NCI-H1930 (cell line): ENCODE measurements at regions not wholly inside any gene's neighbourhood (a gene's known extent, or its start where the extent isn't known, plus 50 kb on each side); places are given as distances from the start of the nearest gene placed in this dataset.
"Not testable (repeated sequence)": the region's sequence is repeated elsewhere in the genome, so short reads cannot be mapped to it uniquely, and the experiment has no call there.

Experiments
- DNase-seq, 2 experiments: peaks; one replicate each; lab custom pipeline; 2025; lab: John Stamatoyannopoulos, UW

DNA sequence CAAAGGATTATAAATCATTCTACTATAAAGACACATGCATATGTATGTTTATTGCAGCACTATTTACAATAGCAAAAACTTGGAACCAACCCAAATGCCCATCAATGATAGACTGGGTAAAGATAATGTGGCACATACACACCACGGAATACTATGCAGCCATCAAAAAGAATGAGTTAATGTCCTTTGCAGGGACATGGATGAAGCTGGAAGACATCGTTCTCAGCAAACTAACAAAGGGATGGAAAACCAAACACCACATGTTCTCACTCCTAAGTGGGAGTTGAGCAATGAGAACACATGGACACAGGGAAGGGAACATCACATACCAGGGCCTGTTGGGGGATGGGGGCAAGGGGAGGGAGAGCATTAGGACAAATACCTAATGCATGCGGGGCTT lies 133.2 kb downstream of the ATXN3L start:
- DNase-seq: not testable (repeated sequence)

DNA sequence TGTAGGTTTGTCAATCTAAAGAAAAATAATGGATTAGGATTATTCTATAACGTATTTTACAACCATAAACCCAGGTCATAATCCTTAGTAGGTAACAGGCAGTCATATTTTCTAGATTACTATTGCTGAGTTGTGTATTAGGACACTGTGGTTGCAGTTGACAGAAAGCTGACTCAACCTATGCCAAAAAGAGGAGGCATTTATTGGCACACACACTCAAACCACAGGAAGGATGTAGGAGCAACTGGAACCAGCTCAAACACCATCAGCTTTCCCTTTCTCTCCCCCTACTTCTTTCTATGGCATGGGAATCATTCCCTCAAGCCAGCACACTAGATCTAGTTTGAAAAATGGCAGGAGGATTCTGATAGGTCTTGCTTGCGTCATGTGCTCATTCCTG lies 136.4 kb upstream of the FAM9C start:
- no peak for DNase-seq

DNA sequence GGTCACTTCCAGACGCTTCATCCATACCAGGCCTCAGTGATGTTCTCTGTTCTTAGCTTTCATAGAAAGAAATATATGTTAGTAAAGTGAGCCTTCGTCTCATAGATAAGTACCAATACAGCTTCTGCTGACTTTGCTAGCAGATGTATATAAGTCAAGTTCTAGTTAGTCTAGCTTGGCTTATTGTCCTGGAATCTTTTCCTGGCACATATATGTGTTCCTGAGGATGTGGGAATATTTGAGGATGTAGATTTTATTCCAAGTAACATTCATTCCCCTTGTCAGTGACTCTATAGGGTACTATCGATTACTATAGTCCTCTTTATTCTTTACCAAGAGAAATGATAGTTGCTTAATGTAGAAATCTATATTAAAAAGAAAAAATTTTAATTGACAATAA lies 135.2 kb upstream of the FAM9C start:
- DNase-seq: no peak

DNA sequence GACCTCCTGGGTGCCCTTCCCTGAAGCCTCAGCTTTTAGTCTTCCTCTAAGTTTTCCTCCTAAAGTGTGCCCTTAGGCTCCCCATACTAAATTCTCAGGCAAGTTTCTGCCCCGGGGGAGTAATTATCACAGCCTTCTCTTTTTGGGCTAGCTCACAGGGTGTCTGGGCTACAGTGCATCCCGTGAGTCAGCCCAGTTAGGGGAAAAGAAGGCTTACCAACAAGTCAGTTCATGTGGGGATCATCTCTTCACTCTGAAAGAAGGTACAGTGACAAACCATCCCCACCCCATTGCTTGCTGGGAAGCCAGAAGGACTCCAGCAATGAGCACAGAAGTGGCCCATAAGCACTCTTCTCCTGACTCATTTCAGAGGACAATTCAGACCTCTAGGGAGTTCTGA lies 134.7 kb upstream of the FAM9C start:
- DNase-seq: no peak

DNA sequence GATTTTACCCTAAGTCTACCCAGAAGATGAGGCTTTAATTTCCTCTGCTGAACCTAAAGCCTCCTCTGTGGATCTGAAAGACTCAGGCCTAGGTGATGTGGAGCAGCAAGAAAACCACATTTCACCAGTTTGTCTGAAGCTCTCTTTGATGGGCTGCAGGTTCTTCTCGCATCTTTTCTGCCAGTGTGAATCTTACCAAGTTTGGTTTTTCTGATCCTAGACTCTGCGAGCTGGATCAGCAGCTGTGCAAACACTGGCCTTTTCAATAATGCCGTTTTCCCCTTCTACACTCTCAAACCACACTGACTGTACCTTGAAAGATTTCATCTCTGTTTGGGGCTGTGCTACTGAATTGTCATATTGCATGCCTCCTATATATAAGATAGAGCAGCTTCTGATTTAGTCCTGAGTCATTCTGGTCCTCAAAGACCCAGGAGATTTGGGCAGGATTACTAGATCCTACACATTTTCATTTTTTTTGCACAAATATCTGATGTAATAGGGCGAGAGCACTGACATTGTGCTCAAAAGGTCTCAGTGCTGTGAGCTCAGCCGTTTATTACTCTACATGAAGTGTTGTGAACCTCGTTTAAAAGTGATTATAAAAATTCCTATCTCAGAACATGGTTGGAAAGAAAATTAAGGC lies 133.6 kb upstream of the FAM9C start:
- no peak for DNase-seq

DNA sequence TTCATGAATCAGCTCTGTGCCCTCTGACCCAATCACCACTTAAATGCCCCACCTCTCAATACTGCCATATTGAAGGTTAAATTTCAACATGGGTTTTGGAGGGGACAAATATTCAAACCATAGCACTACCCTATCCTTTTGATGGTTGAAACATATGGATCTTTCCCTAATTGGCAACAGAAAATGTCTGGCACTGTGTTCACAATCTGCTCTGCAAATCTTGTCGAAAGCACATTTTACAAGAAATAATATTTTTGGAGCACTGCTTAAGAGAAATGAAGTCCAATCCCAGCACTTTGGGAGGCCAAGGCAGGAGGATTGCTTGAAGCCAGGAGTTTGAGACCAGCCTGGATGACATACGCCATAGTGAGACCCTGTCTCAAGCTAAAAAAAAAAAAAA lies 130.6 kb upstream of the FAM9C start:
- no peak for DNase-seq

DNA sequence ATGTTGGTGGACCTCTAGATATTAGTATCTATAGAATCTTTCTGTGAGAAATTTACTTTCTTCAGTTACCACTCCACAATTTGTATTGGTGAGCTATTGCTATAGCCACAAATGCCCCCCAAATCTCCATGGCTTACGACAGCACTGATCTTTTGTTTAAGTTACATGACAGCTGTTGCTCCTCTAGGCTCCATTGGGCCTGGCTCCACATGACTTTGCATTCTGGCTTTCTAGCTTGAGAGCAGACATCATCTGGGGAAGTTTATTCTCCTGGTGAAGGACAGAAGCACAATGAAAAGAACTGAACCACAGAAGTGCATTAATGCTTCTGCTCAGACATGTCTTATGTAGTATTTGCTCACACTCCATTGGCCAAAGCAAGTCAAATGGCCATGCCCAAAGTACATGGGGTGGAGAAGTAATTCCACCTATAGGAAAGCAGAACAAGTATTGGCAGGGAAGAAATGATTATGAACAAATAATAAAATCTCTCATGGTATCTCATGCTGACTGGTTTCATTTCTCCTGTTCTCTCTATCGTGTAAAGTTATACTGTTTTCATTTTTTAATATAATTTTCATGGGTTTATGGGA lies 126.6 kb upstream of the FAM9C start:
- no peak for DNase-seq

DNA sequence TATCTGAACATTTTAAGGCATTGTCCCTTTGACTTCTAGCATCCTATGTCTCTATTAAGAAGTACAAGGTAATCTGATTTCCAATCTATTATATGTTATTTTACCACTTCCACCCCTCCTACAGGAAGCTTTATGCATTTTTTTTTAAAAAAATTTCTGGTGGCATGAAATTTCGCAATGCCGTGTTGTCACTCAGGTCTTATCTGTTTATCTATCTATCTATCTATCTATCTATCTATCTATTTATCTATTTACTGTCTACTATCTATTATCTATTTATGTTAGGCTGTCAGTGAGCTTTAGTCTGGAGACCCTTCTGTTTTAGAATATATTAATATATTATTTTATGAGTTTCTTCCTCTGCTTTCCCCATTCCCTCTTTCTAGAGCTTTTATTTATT lies 125.3 kb upstream of the FAM9C start:
- DNase-seq: no peak

DNA sequence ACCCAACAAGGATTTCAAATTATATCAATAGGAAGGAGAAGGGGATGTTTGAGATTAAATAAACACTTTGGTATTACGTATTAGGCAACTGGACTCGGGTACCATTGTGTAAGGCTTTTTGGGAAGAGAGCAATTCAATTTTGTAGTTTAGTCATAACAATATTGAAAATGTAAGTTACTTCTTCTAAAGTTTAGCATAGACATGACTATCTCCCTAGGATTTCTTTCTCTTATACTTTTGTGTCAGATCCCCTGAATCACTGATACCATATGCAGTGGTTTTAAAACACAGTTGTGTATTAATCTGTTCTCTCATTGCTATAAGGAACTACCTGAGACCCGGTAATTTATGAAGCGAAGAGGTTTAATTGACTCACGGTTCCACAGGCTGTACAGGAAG lies 123.8 kb upstream of the FAM9C start:
- DNase-seq: no peak

DNA sequence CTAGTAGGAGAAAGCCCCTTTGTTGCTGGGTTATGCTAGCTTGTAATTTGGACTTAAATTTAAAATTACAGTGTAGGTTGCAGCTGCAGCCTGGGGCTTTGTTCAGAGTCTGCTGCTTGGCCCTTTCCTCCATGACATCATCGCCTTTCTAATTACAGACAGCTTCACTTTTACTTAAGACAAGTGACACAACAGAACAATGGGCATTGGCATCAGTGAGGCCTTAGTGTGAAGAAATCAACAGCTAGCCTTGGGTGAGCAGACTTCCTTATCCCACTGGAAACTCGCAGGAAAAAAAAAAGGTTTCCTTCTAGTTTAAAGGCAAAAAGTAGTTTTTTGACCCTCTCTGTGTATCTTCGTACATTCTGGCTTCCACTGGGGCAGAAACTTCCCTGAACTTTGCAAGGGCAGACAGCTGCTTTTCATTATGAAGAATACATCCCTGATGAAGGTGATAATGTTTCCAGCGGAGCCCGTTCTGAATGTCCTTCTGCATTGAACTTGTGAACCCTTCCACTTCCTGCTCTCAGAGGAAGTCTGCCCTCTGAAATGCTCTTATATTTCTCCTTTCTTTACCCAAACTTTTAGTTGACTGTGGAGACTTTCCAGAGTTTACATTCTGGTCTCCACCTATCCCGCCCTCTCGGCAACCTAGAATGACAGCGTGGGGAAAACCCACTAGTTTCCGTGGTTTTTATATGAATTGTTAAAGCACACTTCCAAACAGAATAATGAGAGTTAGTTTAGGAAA lies 123.2 kb upstream of the FAM9C start:
- DNase-seq: no peak

DNA sequence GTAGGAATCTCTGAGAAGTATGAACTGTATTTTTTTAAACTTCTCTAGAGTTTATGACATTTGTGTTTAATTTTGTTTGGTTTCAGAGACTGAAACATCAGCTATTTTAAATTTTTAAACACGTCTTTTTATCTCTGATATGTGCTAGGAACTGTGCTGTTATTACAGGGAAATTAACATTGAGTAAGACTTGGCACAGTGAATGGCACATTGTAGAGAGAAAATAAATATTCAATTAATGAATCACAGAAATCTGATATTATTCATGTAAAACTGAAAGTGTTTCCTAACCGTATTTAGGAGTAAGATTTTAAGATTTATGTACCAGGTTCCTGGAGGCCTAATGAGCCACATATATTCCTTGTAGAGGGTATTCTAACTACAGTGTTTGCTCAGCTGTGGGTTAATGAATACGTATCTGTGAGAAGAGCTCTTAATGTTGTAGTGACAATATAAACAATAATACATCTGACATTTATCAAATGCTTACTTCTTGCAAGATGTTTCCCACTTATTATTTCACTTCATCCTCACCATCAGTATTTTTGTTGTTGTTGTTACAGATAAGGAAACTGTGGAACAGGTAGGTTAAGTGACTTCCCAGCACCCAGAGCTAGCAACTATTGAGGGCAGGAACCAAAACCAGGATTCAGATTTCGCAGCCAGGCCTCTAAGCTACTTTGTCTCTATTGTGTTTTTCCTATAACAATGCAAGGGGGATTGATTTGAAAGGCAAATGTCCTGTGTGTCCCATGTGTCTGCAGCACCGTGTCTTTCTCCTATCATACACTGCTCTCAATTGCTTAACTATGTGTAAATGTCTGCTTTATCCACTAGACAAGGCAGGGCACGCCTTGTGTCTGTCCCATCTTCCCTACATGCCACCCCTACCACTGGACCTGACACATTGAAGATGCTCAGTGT lies 121.1 kb upstream of the FAM9C start:
- peak; percentile 6 to 45 for DNase-seq

DNA sequence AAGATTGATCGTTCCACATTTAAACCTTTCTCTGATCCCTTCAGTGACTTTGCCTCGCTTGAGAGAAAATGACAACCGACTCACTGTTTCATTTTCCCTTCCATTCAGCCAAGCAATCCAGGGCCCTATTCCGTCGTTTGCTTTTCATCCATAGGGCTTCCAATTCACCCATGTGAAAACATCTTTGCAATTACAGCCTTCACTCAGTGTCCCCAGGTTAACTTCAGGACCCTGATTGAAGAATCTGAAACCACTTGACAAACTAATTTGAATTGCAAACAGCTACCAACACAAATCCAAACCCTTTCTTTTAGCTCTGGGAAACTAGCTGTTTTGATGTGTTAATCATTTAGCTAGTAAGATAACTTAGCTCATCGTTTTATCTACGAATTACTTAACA lies 120.2 kb upstream of the FAM9C start:
- DNase-seq: no peak

DNA sequence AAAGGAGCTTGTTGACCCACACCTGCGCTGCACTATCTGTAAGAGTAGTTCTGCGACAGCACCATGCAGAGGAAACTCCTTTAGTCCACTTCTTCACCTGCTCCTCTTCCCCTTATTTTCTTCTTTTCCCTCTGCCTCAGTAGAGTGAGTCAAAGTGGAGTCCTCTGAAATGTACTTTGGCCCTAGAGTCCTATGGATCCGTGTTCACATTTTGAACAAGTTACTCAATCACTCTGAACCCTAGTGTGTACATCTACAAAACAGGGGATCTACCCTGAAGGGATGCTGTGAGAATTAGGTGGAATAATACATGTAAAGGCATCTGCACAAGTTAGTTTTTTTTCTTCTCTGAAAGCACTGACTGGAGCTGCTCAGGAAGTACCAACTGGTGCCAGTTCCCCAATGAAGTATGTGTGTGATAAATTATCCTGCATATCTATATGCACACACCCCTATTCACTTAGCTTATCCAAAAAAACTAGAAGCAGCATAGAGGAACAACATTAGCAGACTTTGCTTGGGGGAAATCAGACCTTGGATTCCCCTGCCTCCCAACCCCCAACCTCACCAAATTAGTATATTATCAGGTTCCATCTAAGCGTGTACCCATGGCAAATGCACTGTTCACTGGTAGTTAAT lies 118.5 kb upstream of the FAM9C start:
- no peak for DNase-seq

DNA sequence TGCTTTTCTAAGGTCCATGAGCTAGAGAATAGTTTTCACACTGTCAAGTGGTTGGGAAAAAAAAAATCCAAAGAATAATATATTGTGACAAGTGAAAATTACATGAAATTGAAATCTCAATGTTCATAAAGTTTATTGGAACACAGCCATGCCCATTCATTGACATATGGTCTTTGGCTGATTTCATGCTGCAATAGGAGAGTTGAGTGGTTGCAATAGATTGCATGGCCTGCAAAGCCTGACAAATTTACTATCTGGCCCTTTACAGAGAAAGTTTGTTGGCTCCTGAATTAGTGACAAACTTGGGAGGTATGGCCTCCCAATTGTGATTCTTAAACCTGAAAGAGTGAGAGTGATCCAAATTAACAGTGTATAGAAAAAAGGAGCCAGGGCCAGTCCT lies 115.5 kb upstream of the FAM9C start:
- DNase-seq: no peak

DNA sequence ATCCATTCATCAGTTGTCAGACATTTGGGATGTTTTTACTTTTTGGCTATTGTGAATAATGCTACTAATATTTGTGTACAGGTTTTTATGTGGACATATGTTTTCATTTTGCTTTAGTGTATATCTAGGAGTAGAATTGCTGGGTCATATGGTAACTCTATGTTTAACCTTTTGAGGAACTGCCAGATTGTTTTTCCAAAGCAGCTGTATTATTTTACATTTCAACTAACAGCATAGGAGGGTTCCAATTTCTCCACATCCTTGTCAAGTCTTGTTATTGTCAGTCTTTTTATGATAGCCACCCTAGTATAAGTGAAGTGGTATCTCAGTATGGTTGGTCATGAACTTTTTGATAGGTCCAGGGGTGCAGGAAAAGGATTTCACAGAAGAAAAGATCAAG lies 114.5 kb upstream of the FAM9C start:
- no peak for DNase-seq

DNA sequence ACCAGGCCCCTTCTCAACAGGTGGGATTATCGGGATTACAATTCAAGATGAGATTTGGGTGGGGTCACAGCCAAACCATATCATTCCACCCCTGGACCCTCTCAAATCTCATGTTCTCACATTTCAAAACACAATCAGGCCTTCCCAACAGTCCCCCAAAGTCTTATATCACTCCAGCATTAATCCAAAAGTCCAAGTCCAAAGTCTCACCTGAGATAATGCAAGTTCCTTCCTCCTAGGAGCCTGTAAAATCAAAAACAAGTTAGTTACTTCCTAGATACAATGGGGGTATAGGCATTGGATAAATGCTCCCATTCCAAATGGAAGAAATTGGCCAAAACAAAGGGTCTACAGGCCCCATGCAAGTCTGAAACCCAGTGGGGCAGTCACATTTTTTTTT lies 111.1 kb upstream of the FAM9C start:
- not testable (repeated sequence) for DNase-seq

DNA sequence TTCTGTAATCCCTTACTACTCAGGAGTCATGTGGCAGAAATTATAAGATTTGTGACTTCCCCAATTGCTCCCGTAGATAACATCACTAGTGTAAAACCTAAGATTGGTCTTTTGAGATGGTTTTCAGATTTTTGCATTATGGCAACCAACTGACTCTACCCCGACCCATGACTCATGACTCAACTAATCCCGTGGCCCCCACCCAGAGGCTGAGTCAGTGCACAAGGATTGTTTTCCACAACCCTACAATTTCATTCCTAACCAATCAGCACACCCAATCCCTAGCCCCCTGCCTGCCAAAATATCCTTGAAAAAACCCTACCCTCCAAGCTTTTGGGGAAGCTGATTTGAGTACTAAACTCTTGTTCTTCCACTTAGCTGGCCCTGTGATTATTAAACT lies 109.4 kb upstream of the FAM9C start:
- no peak for DNase-seq

DNA sequence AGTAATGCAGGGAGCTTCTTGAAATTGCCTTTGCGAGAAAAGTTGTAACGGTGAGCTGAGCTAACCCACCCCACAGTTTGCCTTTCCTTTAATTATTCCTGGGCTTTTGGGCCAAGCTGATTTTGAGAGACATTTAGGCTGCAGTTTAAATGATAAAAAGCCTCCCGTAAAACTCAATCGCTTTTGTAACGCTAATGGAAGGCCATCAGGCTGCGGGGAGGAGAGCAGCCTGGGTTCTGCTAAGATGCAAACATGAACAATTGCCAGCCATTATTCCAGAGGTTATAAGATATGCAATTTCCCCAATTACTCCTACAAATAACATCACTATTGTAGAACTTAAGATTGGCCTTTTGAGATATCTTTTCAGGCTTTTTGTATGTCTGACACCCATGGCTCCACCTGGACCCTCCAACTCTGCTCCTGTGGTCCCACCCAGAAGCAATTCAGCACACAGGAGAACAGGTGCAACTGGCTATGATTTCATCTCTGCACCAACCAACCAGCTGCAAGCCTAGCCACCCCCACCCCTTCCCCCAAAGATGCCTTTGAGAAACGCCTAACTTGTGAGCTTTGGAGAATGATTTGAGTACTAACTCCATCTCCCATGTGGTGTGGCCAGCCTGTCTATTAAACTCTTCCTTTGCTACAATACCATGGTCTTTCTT lies 108.2 kb upstream of the FAM9C start:
- no peak for DNase-seq

DNA sequence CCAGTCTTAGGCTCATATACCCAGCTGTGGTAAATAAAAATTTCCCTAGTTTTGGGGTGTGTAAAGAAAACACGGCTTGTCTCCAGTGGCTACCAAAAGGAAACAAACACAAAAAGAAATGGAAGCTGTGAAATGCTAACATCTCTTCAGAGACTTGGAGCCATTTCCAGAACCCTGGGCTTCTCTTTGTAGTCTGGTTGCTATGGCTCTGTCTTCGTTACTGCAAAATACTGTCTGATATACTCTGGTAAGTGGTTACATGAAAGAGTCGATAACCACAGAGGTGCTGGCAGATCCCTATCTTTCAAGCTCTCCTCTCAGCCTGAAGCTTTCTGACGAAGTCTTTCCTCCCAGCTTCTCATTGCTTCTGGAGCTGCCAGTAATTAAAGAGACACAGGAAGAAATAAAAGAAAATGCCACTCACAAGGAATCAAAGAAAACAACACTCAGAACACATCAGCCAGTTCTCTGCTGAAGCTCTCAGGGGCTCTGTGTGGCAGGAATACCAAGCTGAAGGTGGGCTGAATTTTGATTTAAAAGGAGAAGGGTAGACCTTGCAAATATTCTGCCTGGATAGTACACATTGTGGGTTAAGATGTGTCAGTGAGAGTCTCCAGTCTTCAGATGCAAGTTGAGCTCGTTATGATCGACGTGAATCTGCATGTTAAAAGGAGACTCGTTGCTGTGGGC lies 107.6 kb upstream of the FAM9C start:
- no peak for DNase-seq

DNA sequence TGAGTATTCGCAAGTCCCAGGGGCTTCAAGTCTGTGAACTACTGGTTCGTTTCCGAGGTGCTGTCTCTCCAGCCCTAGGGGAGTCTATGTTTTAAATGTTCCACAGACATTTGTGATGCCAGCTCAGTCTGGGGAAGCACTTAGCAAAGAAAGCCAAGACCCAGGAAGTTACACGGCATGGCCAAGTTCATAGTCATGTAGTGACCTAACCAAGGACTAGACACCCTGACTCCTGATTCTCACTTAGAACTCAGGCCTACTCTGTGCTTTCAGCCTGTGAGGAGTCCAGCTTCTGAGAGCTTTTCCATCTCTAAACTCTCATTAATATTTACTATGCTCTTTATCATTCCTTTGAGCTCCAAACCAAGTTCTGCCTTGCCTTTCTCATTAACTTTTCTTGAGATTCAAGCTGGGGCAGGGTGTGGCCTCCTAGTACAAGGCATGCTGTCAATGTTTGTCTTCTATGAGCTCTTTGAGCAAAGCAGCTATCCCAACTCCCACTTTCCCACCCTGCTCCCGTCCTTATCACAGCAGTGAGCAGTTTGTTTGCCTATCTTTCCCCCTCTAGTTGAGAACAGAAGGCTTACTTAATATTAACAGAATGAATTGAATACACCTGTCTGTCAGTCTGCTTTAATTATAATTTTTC lies 105.4 kb upstream of the FAM9C start:
- no peak for DNase-seq
